B cell (primary cell): ENCODE measurements at regions not wholly inside any gene's neighbourhood (a gene's known extent, or its start where the extent isn't known, plus 50 kb on each side); places are given as distances from the start of the nearest gene placed in this dataset.
"Not testable (repeated sequence)": the region's sequence is repeated elsewhere in the genome, so short reads cannot be mapped to it uniquely, and the experiment has no call there.

ENCODE experiments used
- ATAC-seq: fragments of 200-7000 bp; cut with Tn5 transposase; one replicate; pipeline ENCODE4 v1.10.0; 2021; ENCODE audit warnings: low read depth, mild to moderate bottlenecking, moderate number of reproducible peaks, moderate library complexity
- CTCF ChIA-PET: fragments of 350-600 bp; sonication (Branson Sonifier 250); formaldehyde crosslinking; loops from one replicate; lab custom pipeline; 2021; ENCODE audit warnings: antibody characterized with exemption, inconsistent platforms; lab: Charles Lee
- POLR2A ChIA-PET: fragments of 350-600 bp; sonication (Branson Sonifier 250); formaldehyde crosslinking; loops from one replicate; lab custom pipeline; 2021; ENCODE audit warnings: antibody characterized with exemption; lab: Charles Lee
- DNase-seq: peaks from one replicate; pipeline ENCODE4 v3.0.0; 2013
- H2AFZ ChIP-seq: 2 replicates; pipeline ENCODE4 v1.6.1; 2012; ENCODE audit warnings: mild to moderate bottlenecking, low read depth, low read length; ENCODE audit not compliant: insufficient read depth, poor library complexity, severe bottlenecking
- H3K27ac ChIP-seq, 2 donors: 1 replicate in 1 of 2; 2 replicates in 1 of 2; pipeline ENCODE4 v1.5.1; 2012 to 2013; ENCODE audit warnings: low read length in 2 of 2, mild to moderate bottlenecking in 2 of 2, moderate library complexity in 1 of 2
- H3K27me3 ChIP-seq, 4 experiments: fragments of 200-600 bp in 1 of 4; sonication (generic) in 1 of 4; replicated peaks in 1 of 4; 1 replicate in 2 of 4; 2 replicates in 2 of 4; pipeline versions ENCODE4 v1.6.1 to v1.7.0; 2013 to 2016; ENCODE audit warnings: low read length in 3 of 4, mild to moderate bottlenecking in 2 of 4, mixed read lengths in 1 of 4, moderate library complexity in 1 of 4; ENCODE audit not compliant: insufficient read depth in 4 of 4, control insufficient read depth in 3 of 4; ENCODE audit errors: control extremely low read depth in 1 of 4
- H3K36me3 ChIP-seq, 2 experiments: replicated peaks in 1 of 2; 1 replicate in 1 of 2; 2 replicates in 1 of 2; pipeline versions ENCODE4 v1.6.1 to v1.7.1; 2013; ENCODE audit warnings: low read length in 1 of 2; ENCODE audit not compliant: insufficient read depth in 2 of 2, control insufficient read depth in 1 of 2; ENCODE audit errors: control extremely low read depth in 1 of 2, extremely low read depth in 1 of 2
- H3K4me1 ChIP-seq, 2 donors: fragments of 200-600 bp in 1 of 2; sonication (generic) in 1 of 2; 1 replicate in 1 of 2; 2 replicates in 1 of 2; pipeline versions ENCODE4 v1.5.1 to v1.6.1; 2013 to 2017; ENCODE audit warnings: low read length in 2 of 2; ENCODE audit not compliant: control insufficient read depth in 2 of 2, insufficient read depth in 2 of 2
- H3K4me2 ChIP-seq: replicated peaks from 2 replicates; pipeline ENCODE3; 2012; ENCODE audit warnings: mild to moderate bottlenecking, low read depth, low read length; ENCODE audit not compliant: poor library complexity, severe bottlenecking
- H3K4me3 ChIP-seq, 5 experiments: fragments of 200-600 bp in 1 of 5; sonication (generic) in 1 of 5; 1 replicate in 3 of 5; 2 replicates in 2 of 5; pipeline versions ENCODE4 v1.5.1 to v1.7.0; 2011 to 2016; ENCODE audit warnings: low read length in 4 of 5, mild to moderate bottlenecking in 4 of 5, low read depth in 2 of 5, control low read depth in 1 of 5, moderate library complexity in 1 of 5; ENCODE audit not compliant: insufficient read depth in 1 of 5; ENCODE audit errors: control extremely low read depth in 1 of 5, extremely low read depth in 1 of 5
- H3K79me2 ChIP-seq: fragments of 200-600 bp; sonication (generic); one replicate; pipeline ENCODE4 v1.6.0; 2016; ENCODE audit warnings: low read length; ENCODE audit not compliant: control insufficient read depth, insufficient read depth
- H3K9ac ChIP-seq: fragments of 200-600 bp; sonication (generic); 2 replicates; pipeline ENCODE4 v1.6.1; 2017; ENCODE audit warnings: mild to moderate bottlenecking, low read length, moderate library complexity
- H3K9me3 ChIP-seq, 3 donors: one replicate each; pipeline versions ENCODE4 v1.6.1 to v1.7.1; 2013; ENCODE audit warnings: low read length in 2 of 3; ENCODE audit not compliant: control insufficient read depth in 2 of 3, insufficient read depth in 1 of 3; ENCODE audit errors: control extremely low read depth in 1 of 3
- H4K20me1 ChIP-seq: 2 replicates; pipeline ENCODE4 v1.6.0; 2012; ENCODE audit warnings: mild to moderate bottlenecking, low read length; ENCODE audit not compliant: insufficient read depth, control insufficient read depth, poor library complexity, severe bottlenecking
- H3K27ac Mint-ChIP-seq: one replicate; pipeline ENCODE4 v1.8.0; 2021; ENCODE audit warnings: mixed read lengths
- H3K27me3 Mint-ChIP-seq: one replicate; pipeline ENCODE4 v1.8.0; 2021; ENCODE audit warnings: mixed read lengths
- H3K4me1 Mint-ChIP-seq: one replicate; pipeline ENCODE4 v1.8.0; 2021; ENCODE audit warnings: mixed read lengths
- H3K4me3 Mint-ChIP-seq: one replicate; pipeline ENCODE4 v1.8.0; 2021; ENCODE audit warnings: mixed read lengths
- H3K9me3 Mint-ChIP-seq: one replicate; pipeline ENCODE4 v1.8.0; 2022; ENCODE audit warnings: mixed read lengths; ENCODE audit not compliant: insufficient read depth
- CTCF ChIP-seq: fragments of 200-600 bp; IDR thresholded peaks from one replicate; pipeline ENCODE4 v1.8.0; 2022; ENCODE audit warnings: antibody characterized with exemption, mild to moderate bottlenecking
- EZH2 ChIP-seq: IDR thresholded peaks from 2 replicates; pipeline ENCODE4 v1.6.1; 2012; ENCODE audit warnings: borderline replicate concordance, low read depth, mild to moderate bottlenecking, moderate library complexity, low read length; ENCODE audit not compliant: insufficient read depth, poor library complexity, severe bottlenecking
- WGBS: methylation state at CpG from one replicate; pipeline ENCODE4 v1.1.5; 2013; ENCODE audit warnings: missing lambda C conversion rate; ENCODE audit not compliant: insufficient coverage; 5-methylcytosine and 5-hydroxymethylcytosine counted together
- intact Hi-C: fragments of 100-400 bp; cut with micrococcal nuclease; formaldehyde crosslinking; loops from one replicate; pipeline ENCODE4 v1.10.0; 2022

GRCh38 chr6:90674077-90674476 lies 87.2 kb upstream of the MAP3K7 start:
- H3K27me3 Mint-ChIP-seq, result peaks cover 13% of the 10 kb centered on the region
- H3K79me2 ChIP-seq, H4K20me1 ChIP-seq, H3K27ac ChIP-seq, H3K4me3 Mint-ChIP-seq, H3K36me3 ChIP-seq, H3K4me2 ChIP-seq, DNase-seq, H3K9me3 Mint-ChIP-seq, H3K9ac ChIP-seq, ATAC-seq, H3K27me3 ChIP-seq, H3K4me1 ChIP-seq, H3K27ac Mint-ChIP-seq, intact Hi-C loops, H2AFZ ChIP-seq, H3K9me3 ChIP-seq, CTCF ChIA-PET, POLR2A ChIA-PET, H3K4me3 ChIP-seq, H3K4me1 Mint-ChIP-seq: not testable (repeated sequence)
- WGBS, result 98% methylated on average over 4 of the region's 9 CpGs

- no peaks in the 10 kb centered on the region for H3K9me3 Mint-ChIP-seq
- no peaks in the 10 kb centered on the region for H3K9me3 ChIP-seq
- no peak for DNase-seq
- ATAC-seq, result no peak
- H3K4me1 Mint-ChIP-seq, result no peaks in the 10 kb centered on the region
- no peak overlapping the region for H3K4me2 ChIP-seq
- H3K27ac ChIP-seq, result no peak overlapping the region
- ChIA-PET CTCF (no interaction called here), POLR2A (no interaction called here)
- no peak overlapping the region for H3K9ac ChIP-seq
- H3K4me1 ChIP-seq, result no peaks in the 10 kb centered on the region
- no peak overlapping the region for H3K4me3 ChIP-seq
- H2AFZ ChIP-seq, result no peak overlapping the region
- H3K79me2 ChIP-seq, result no peaks in the 10 kb centered on the region
- peaks cover 0 to 3% (median 0%) of the 10 kb centered on the region in 4 experiments for H3K27me3 ChIP-seq
- H3K36me3 ChIP-seq, result no peaks in the 10 kb centered on the region
- H3K27me3 Mint-ChIP-seq, result peaks cover 18% of the 10 kb centered on the region
- no peaks in the 10 kb centered on the region for H4K20me1 ChIP-seq
- intact Hi-C loops, result no loop called here
- WGBS, result no CpG with 5 or more reads among the region's 1 CpG
- H3K4me3 Mint-ChIP-seq, result no peak overlapping the region
- H3K27ac Mint-ChIP-seq, result no peak overlapping the region
- no peak for TF ChIP-seq CTCF
- TF ChIP-seq EZH2, result no peak
Measured at GRCh38 chr6:90669846-90670245, 83.0 kb upstream of the MAP3K7 start.
